ENCODE measurements at regions not wholly inside any gene's neighbourhood (a gene's known extent, or its start where the extent isn't known, plus 50 kb on each side); places are given as distances from the start of the nearest gene placed in this dataset.

DNA sequence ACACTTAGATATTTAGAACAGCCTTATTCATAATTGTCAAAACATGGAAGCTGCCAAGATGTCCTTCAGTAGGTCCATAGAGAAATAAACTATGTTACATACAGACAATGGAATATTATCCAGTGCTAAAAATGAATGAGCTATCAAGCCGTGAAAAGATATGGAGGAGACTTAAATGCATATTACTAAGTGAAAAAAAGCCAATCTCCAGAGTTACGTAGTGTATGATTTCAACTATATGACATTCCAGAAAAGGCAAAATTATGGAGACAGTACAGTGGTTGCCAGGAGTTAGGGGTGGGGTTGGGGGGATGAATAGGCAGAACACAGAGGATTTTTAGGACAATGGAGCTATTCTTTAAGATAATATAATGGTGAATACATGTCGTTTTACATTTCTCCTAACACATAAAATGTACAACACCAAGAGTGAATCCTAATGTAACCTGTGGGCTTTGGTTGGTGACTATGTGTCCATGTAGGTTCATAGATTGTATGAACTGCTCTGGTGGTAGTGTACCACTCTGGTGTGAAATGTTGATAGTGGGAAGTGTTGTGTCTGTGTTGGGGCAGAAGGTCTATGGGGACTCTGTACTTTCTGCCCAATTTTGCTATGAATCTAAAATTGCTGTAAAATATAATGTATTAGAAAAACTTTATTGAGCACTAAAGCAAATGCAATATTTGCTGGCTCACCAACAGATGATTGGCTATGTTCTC lies 122.6 kb downstream of the USP22 start:
- TF ChIP-seq CTCF (conservative IDR thresholded peaks at IDR 0.05) = no peak
- no peak for TF ChIP-seq EZH2 (IDR thresholded peaks at IDR 0.05; ENCODE audit: low read depth)
